ENCODE measurements at regions not wholly inside any gene's neighbourhood (a gene's known extent, or its start where the extent isn't known, plus 50 kb on each side); places are given as distances from the start of the nearest gene placed in this dataset.

GRCh38 chr13:22311734-22312404 is 641.0 kb downstream of the FGF9 start:
- TF ChIP-seq, protein P1, sequence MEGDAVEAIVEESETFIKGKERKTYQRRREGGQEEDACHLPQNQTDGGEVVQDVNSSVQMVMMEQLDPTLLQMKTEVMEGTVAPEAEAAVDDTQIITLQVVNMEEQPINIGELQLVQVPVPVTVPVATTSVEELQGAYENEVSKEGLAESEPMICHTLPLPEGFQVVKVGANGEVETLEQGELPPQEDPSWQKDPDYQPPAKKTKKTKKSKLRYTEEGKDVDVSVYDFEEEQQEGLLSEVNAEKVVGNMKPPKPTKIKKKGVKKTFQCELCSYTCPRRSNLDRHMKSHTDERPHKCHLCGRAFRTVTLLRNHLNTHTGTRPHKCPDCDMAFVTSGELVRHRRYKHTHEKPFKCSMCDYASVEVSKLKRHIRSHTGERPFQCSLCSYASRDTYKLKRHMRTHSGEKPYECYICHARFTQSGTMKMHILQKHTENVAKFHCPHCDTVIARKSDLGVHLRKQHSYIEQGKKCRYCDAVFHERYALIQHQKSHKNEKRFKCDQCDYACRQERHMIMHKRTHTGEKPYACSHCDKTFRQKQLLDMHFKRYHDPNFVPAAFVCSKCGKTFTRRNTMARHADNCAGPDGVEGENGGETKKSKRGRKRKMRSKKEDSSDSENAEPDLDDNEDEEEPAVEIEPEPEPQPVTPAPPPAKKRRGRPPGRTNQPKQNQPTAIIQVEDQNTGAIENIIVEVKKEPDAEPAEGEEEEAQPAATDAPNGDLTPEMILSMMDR (IDR thresholded peaks at IDR 0.05) = no peak
- TF ChIP-seq EP300 (IDR thresholded peaks at IDR 0.05) (no peak), POLR2AphosphoS5 (IDR thresholded peaks at IDR 0.05) (no peak), POLR2A (IDR thresholded peaks at IDR 0.05) (no peak)

Data from gastroesophageal sphincter (tissue), 3 donors.